ENCODE measurements at regions not wholly inside any gene's neighbourhood (a gene's known extent, or its start where the extent isn't known, plus 50 kb on each side); places are given as distances from the start of the nearest gene placed in this dataset.

GRCh38 chr1:67969446-67969845 lies 81.0 kb downstream of the DIRAS3 start:
- TF ChIP-seq CTCF (IDR thresholded peaks at IDR 0.05; ENCODE audit: insufficient read depth, low read length): no peak
- TF ChIP-seq POLR2AphosphoS5 (IDR thresholded peaks at IDR 0.05; ENCODE audit: low read depth): no peak
